NCI-H187 (cell line): ENCODE measurements at regions not wholly inside any gene's neighbourhood (a gene's known extent, or its start where the extent isn't known, plus 50 kb on each side); places are given as distances from the start of the nearest gene placed in this dataset.
"Not testable (repeated sequence)": the region's sequence is repeated elsewhere in the genome, so short reads cannot be mapped to it uniquely, and the experiment has no call there.

Experiments
- DNase-seq, 2 experiments: peaks; one replicate each; lab custom pipeline; 2025; lab: John Stamatoyannopoulos, UW

DNA sequence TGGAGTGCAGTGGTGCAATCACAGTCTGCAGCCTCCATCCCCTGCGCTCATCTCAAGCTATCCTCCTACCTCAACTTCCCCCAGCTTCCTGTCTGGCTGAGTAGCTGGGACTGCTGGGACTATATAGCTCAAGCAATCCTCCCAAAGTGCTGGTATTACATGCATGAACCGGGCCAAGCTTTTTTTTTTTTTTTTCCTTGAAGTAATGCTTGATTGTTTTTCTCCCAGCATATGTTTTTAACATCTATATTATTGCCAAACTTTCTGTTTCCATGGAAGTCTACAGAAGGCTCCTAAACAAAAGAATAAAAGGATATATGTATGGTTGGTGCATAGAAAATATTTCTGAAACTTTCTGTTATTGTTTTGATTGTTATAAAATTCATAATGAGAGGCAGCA, 853.6 kb downstream of the KCNA4 start:
- DNase-seq: no peak

DNA sequence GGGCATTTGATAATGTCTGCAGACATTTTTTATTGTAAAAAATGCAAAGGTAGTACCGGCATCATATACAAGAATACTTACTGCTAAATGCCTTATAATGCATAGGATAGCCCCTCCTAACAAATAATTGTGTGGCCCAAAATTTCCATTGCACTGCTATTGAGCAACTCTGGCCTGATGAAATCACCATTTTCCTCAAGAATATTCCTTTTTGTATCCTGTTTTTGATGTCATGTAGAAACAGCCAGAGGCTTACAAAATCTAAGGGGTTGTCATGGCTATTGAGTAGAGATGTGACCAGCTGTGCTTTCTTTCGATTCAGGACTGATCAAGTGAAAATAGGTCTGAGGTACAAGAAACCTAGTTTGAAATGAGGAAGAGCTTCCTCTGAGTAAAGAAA, 854.3 kb downstream of the KCNA4 start:
- no peak for DNase-seq

DNA sequence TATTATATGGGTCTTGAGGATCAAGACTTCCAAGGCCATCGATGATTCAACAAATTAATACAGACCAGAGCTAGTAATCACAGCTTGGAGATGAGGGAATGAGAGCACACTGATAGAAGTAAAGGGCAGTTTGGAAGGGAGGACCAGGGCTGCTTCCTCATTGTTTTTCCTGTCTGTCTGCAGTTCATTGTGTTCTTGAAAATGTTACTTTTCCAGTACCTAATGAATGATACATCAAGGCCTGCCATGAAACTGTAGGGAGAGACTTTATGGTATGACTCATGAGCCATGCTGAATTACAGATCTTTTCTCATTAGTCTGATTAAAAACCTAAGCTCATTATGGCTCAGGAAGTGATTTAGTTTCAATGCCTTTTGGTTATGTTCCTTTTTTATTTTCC, 855.6 kb downstream of the KCNA4 start:
- DNase-seq: no peak

DNA sequence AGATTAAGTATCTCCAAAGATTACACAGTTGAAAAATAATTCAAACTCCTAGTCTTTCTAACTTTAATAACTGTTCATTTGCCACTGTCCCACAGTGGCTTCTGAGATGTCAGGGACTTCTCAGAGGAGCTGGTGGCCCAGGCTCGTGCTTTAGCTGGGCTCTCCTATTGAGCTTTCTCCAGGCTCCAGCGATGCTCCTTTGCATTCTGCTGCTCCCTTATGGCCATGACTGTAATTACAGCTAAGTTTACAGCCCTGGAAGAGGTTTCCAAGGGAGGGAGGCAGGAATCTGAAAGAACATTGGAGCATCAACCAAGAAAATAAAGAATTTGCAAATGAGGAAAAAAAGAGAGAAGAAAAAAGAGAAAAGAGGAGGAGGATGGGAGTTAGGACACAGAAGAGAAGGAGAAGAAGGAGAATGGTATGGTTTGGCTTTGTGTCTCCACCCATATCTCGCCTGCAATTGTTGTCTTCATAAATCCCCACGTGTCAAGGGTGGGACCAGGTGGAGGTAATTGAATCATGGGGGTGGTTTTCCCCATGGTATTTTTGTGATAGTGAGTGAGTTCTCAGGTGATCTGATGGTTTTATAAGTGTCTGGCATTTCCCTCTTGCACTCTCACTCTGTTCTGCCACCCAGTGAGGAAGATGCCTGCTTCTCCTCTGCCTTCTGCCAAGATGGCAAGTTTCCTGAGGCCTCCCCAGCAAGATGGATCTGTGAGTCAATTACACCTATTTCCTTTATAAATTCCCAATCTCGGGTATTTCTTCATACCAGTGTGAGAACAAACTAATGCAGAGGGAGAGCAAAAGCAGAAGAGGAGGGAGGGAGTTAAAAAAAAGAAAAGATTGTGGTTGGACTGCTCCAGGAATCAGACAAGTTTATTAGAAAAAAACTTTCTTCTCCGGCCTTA, 857.0 kb downstream of the KCNA4 start:
- no peak for DNase-seq

DNA sequence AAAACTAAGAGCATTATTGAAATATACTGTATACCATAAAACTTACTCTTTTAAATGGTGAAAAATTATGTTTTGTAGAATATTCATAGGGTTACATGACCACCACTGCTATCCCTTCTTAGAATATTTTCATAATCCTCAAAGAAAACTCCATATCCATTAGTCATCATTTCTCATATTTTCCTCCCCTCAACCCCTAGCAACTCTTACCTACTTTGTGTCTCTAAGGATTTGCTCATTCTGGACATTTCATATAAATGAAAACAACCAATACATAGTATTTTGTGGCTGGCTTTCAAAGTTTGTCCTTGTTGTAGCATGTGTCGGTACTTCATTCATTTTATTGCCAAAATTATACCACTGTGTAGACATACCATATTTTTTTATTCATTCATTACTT, 863.8 kb downstream of the KCNA4 start:
- no peak for DNase-seq

DNA sequence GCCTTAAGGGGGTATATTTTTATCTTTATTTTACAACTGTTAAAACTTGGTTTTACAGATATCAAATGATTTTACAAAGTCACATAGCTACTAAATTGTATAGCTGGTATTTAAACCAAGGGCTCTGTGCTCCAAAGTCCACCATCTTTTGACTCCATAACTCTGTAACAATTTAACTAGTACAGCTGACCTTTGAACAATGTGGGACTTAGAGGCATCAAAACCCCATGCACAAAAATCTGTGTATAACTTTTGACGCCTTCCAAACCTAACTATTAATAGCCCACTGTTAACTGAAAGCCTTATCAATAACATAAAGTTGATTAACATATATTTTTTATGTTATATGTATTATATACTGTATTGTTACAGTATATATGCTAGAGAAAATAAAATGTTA, 874.3 kb downstream of the KCNA4 start:
- DNase-seq: not testable (repeated sequence)

DNA sequence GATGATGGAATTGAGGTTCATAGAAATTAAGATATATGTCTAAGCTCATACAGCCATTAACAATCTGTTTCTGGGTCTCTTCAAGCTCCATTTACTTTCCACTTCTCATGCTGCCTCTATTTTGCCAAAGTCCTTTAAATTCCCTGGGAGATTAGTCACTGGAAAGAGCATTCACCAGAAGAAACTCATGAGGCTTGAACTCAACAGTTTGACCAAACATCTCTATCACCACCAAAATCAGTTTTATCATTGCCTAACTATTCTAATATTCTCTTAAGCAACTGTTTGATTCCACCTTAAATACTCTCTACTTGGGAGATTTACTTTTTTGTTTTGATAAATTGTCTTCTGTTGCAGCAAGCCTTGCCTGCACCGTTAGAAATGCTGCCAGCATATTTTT, 881.3 kb downstream of the KCNA4 start:
- DNase-seq: no peak

DNA sequence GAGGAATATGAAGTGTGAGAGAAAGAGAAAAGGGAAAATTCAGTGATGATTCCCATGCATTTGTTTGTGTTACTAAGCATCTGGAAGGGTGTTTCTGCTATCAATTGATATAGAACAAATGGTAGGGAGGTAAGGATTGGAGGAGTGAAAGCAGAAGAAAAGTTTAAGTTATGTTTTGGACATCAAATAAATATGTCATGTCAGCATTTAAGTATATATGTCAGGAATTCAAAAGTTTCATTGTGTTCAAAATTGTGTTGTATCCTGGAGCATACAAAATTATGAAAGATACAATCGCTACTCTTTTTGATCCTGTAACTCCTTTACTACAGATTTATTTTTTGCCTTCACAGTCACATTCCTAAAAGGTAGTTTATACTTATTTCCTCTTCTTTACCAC, 885.8 kb downstream of the KCNA4 start:
- DNase-seq: no peak

DNA sequence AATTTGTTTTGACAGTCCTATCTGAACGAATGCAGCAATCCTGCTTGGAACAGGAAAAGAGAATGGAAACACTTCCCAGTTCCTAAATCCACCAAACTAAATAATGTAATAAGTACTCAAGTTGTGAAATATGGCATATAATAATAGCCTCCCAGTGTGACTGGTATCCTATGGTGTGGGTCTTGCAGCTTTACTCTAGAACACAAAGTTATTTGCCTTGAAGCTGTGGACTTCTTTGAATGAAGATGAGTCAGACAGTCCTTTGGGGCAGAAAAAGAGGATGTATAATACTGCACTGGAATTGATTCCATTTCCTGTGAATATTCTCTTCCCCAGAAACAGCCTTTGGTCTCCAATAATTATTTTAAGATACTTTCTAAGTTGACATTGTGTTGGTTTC, 887.0 kb downstream of the KCNA4 start:
- DNase-seq: no peak

DNA sequence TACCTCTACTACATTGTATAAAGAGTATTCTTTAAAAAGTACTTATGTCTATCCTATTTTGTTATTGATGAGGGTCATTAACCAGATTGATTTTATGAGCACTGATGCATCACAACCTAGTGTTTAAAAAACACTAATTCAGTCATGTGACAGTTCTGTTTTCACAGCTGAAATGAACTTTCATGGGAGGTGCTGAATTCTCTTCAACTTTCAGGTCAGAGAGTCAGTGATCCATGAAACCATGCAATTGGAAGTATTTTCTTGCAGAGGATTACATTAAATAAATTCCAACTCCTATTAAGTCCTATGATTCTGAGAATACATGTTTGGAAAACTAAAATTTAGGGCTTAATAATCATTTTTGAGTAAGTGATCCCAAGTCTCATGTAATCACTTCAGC, 889.4 kb downstream of the KCNA4 start:
- DNase-seq: no peak

DNA sequence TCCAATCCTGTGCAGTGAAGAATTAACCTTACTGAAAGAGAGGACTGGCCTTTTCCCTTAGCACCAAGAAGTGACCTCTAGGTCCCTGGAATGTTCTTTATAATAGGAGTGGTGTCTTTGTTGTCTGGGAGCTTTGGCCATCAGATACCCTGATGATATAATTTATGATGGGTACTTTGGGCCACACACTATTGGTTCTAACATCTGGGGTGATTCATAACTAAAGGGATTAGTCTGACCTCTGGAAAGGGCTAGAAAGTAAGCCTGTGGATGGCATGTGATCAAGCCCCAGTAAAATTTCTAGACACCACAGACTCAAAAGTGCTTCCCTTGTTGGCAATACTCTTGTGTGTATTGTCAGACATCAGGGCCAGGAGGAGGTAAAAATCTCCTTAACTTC, 891.2 kb downstream of the KCNA4 start:
- no peak for DNase-seq

DNA sequence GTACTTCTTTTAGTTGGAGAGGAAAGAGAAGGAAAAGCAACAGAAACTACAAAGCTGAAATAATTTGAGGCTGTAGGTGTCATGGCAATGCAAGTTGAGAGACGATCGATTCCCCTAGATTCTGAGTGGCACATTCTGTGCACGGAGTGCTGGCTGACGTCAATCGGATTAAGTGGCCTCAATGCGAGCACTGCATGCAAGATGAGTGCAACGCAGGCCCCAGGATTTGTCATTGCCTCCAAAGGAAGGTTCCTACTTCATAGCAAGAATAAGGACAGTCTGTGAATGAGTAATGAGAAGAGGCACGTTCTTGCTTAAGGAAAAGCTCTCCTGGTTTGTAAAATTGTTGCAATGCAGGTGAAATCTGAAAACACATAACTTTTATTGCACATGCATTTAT, 892.4 kb downstream of the KCNA4 start:
- DNase-seq: no peak

DNA sequence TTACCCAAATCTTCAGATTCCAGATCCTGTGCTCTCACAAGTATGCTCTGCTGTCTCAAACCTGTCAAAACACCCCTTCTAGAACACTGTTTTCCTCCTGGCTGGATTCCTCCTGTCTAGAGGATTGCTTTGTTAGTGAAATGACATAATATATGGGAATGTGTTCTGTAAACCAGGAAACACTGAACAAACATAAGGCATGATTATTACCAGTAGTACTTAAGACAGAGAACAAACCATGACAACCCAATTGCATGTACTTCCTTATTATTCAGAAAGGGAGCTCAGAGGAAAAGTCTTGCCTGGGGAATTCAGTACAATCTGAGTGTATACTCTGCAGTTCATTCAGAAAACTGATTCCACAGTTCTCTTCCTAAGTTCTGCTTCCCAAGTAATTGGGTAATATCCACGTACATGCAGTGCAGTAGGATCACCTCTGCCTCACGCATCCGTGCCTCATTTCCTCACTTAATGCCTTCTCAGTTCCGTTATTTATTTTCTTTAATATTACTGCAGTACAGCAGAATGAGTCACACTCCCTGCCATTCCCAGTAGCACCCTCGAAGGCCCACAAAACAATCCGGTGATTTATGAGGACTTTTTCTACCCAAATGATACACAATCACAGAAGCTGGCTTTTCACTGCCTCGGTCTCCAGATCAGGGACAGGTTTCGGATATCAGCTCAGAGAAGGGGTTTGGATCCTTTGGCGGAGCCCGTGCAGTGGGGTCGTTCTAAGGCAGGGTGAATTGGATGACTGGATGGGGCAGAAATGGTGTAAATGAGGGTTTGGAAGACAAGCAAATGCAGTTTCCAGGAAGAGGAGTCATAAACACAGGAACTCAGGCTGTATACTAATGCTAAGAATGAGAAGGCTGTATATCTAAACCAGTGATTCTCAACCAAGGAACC, 896.9 kb downstream of the KCNA4 start:
- DNase-seq: no peak

DNA sequence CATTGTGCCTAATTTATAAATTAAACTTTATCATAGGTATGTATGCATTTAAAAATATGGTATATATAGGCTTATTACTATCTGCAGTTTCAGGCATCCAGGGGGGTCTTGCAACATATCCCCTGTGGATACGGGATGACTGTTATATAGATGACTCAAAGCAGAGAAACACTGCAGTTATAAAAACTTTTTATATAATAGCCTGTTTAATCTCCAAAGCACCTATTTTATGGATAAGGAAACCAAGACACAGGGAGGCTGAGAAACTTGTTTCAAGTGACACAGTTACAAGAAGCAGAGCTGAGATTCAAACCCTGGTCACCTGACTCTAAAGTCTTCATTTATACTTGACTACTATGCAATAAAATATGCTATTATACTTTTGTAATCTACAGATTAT, 897.7 kb downstream of the KCNA4 start:
- no peak for DNase-seq

DNA sequence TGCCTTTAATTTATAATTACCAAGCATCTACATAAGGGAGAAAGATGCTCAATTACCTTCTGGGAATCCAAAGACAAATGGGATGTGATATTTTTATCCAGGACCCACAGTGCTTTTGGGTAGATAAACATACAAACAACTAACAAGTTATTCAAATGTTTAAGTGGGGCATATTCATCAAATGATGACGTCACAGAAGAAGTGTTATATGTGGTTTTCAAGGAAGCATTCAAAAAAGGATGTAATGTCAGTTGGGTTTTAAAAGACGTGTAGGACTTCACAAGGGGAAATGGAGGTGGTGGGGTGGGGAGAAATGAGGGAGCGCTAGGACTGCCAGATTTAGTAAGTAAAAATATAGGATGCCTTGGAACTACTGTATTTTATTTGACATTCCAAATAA, 915.9 kb downstream of the KCNA4 start:
- no peak for DNase-seq

DNA sequence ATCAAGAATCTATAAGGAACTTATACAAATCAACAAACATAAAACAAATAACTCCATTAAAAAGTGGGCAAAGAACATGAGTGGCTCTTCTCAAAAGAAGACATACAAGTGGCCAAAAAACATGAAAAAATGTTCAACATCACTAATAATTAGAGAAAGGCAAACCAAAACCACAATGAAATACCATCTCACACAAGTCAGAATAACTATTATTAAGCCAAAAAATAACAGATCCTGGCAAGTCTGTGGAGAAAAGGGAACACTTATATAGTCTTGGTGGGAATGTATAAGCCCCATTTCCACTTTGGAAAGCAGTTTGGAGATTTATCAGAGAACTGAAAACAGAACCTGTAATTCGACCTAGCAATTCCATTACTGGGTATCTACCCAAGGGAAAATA, 921.0 kb downstream of the KCNA4 start:
- no peak for DNase-seq

DNA sequence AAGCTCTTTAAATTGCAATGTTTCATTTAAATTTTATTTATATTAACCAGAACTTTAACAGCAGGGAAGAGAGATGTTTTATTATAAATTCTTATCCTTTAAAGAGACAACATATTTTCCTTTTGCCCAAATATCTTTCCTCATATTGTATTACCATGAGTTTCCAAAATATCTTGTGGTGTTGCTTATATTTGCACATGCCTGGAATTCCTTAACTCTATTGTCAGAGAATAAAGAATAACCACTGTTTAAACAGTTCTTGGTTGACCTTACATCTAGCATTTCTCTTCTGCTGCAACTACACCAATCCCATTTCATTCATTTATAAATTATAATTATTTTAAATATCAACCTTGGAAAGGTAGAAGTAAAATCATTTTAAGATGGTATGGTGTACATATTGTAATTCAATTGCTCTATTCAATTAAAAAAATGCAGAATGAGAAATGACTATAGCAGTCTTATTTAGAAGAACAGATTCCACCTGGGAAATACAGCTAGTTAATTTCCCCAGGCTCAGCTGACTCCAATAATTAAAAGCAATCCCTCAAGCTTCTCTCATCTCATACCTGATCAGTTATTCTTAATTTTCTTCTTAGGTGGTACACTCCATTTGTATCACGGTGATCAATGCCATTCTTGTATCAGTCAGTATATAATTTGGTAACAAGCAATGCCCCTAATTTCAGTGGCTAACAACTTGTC, 923.3 kb downstream of the KCNA4 start:
- DNase-seq: no peak

DNA sequence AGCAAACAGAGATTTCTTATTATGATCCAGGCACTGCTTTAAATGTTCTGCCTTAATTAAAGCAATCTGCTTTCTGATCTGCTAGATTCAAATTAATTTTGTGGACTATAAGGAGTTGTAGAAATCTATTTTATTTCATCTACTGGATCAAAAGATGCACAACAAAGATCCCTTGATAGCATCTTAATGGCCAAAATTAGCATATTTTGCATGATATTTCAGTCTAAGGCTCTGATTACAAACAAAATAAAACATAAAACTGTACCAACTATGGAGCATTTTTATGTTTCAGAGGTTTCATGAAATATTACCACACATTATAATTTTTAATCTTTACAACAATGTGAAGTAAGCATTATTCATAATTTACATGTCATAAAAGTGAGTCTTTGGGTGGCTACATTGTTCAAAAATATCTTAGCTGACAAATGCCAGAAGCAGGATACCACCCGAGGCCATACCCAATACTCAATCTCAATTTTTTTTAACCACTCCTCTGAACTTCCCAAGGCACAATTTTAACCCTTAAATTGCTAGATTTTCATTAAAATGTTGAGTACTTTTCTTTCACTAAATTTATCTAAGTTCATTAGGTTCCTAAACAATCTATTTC, 929.5 kb downstream of the KCNA4 start:
- DNase-seq: no peak

DNA sequence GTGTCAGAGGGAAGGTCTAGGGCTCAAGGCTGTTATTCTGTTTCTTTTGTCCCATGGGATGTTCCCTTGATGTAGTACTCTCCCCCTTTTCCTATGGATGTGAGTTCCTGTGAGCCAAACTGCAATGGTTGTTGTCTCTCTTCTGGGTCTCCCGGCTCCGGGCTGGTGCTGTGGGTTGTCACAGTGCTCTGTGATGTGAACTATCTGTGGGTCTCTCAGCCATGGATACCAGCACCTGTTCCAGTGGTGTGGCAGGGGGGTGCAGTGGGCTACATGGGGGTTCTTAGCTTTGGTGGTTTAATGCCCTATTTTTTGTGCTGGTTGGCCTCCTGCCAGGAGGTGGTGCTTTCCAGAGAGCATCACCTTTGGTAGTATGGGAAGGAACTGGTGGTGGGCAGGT, 941.1 kb downstream of the KCNA4 start:
- no peak for DNase-seq

DNA sequence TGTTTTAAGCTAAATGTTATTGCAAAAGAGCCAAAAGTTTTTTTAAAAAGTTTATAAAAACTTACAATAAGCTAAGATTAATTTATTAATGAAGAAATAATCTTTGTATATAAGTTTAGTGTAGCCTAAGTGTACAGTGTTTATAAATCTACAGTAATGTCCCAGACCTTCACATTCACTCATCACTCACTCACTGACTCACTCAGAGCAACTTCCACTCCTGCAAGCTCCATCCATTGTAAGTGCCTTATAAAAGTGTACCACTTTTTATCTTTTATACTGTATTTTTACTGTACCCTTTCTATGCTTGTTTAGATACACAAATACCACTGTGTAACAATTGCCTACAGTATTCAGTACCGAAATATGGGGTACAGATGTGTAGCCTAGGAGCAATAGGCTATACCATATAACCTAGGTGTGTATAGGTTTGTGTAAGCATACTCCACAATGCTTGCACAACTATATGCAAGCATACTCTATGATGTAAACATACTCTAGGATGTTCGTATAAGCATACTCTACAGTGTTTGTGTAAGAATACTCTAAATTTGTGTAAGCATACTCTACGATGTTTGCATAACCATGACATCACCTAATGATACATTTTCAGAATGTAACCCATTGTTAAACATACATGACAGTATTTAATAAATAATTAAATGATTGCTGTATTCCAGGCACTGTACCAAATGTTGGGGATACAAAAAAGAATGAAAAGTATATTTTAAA, 953.0 kb downstream of the KCNA4 start:
- no peak for DNase-seq

DNA sequence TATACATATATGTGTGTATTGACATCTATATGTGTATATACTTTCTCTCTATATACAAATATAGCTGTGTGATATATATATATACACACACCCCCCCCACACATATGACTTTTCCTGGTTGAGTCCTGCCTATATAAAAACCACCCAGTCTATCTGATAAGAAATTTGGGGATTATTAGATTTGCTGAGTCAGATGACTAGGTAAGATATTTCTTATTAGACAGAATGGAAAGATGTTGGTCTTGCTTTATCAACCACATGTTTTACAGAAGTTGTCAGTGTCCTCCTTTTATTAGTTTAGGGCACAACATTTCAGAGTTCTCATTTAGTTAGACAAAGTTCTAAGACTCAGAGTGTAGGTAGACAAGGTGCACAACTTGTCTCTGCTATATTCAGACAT, 953.3 kb downstream of the METTL15 start:
- no peak for DNase-seq
